ENCODE measurements at regions not wholly inside any gene's neighbourhood (a gene's known extent, or its start where the extent isn't known, plus 50 kb on each side); places are given as distances from the start of the nearest gene placed in this dataset.

- DNase-seq (no peak), ATAC-seq (no peak)
- Histone ChIP-seq H3K9me3 (no peaks in the 10 kb centered on the region), H3K4me3 (no peak overlapping the region), H3K27me3 (no peaks in the 10 kb centered on the region), H3K36me3 (replicated peaks in 1 of 2; ENCODE audit: insufficient read depth in 1 of 2, low read depth in 2 of 2) (no peaks in the 10 kb centered on the region), H3K27ac (no peak overlapping the region), H3K4me1 (peaks cover 11% of the 10 kb centered on the region)
- intact Hi-C loops (cut with DNase I), result no loop called here
- no peak for TF ChIP-seq POLR2A (IDR thresholded peaks at IDR 0.05)
- TF ChIP-seq CTCF (IDR thresholded peaks at IDR 0.05), result no peak
- WGBS, 2 donors, result 94 to 96% methylated on average over 2 of the region's 2 CpGs
These were observed 250.8 kb upstream of the FGGY start for GRCh38 chr1:59046134-59046533.

- Histone ChIP-seq H3K36me3 (replicated peaks in 1 of 2; ENCODE audit: insufficient read depth in 1 of 2, low read depth in 2 of 2) (no peaks in the 10 kb centered on the region), H3K27ac (no peak overlapping the region), H3K27me3 (no peaks in the 10 kb centered on the region), H3K9me3 (no peaks in the 10 kb centered on the region), H3K4me1 (peaks cover 12% of the 10 kb centered on the region), H3K4me3 (no peak overlapping the region)
- 59 to 74% methylated on average over 2 of the region's 2 CpGs for WGBS, 2 donors
- DNase-seq (no peak), ATAC-seq (no peak)
- peak in 1 of 7 experiments; percentile 10 for TF ChIP-seq CTCF (IDR thresholded peaks at IDR 0.05)
- no peak for TF ChIP-seq POLR2A (IDR thresholded peaks at IDR 0.05)
- intact Hi-C loops (cut with DNase I), result no loop called here
These were observed 250.2 kb upstream of the FGGY start for GRCh38 chr1:59046730-59047157.

GRCh38 chr1:59051007-59051406 is 245.9 kb upstream of the FGGY start:
- TF ChIP-seq CTCF (IDR thresholded peaks at IDR 0.05), result no peak
- Histone ChIP-seq H3K4me3 (no peak overlapping the region), H3K4me1 (peaks cover 44% of the 10 kb centered on the region), H3K9me3 (no peaks in the 10 kb centered on the region), H3K27ac (no peak overlapping the region), H3K27me3 (no peaks in the 10 kb centered on the region), H3K36me3 (replicated peaks in 1 of 2; ENCODE audit: insufficient read depth in 1 of 2, low read depth in 2 of 2) (no peaks in the 10 kb centered on the region)
- DNase-seq (no peak), ATAC-seq (no peak)
- 73 to 82% methylated on average over 4 of the region's 4 CpGs for WGBS, 2 donors
- intact Hi-C loops (cut with DNase I), result no loop called here

- intact Hi-C loops (cut with DNase I), result no loop called here
- ATAC-seq (peak; percentile 64), DNase-seq (peak; percentile 70 to 86 (median 78))
- no peaks in the 10 kb centered on the region for H3K36me3 ChIP-seq (replicated peaks in 1 of 2; ENCODE audit: insufficient read depth in 1 of 2, low read depth in 2 of 2)
- TF ChIP-seq CTCF (IDR thresholded peaks at IDR 0.05) (no peak), POLR2A (IDR thresholded peaks at IDR 0.05) (no peak)
- no peaks in the 10 kb centered on the region for H3K9me3 ChIP-seq
- peaks cover 56% of the 10 kb centered on the region for H3K4me1 ChIP-seq
- WGBS, 2 donors, result 11 to 24% methylated on average over 4 to 5 of the region's 5 CpGs
- H3K4me3 ChIP-seq, result no peak overlapping the region
- peak overlapping the region in 3 of 4 donors; percentile 10 to 64 (median 37) for H3K27ac ChIP-seq
- no peaks in the 10 kb centered on the region for H3K27me3 ChIP-seq
These were observed 244.7 kb upstream of the FGGY start for GRCh38 chr1:59052166-59052590.

- Histone ChIP-seq H3K27ac (no peak overlapping the region), H3K27me3 (no peaks in the 10 kb centered on the region), H3K4me1 (peaks cover 76% of the 10 kb centered on the region), H3K4me3 (no peak overlapping the region), H3K9me3 (no peaks in the 10 kb centered on the region), H3K36me3 (replicated peaks in 1 of 2; ENCODE audit: insufficient read depth in 1 of 2, low read depth in 2 of 2) (no peaks in the 10 kb centered on the region)
- TF ChIP-seq POLR2A (IDR thresholded peaks at IDR 0.05), result no peak
- TF ChIP-seq CTCF (IDR thresholded peaks at IDR 0.05), result no peak
- no peak for ATAC-seq
- intact Hi-C loops (cut with DNase I), result no loop called here
- DNase-seq, result no peak
- WGBS, 2 donors, result 78 to 79% methylated on average over 1 of the region's 1 CpG
These were observed 242.7 kb upstream of the FGGY start for GRCh38 chr1:59054172-59054571.
